ENCODE measurements at regions not wholly inside any gene's neighbourhood (a gene's known extent, or its start where the extent isn't known, plus 50 kb on each side); places are given as distances from the start of the nearest gene placed in this dataset.

- TF ChIP-seq CTCF (IDR thresholded peaks at IDR 0.05): no peak
- TF ChIP-seq POLR2A (IDR thresholded peaks at IDR 0.05; ENCODE audit: low read depth): no peak
- TF ChIP-seq EP300 (IDR thresholded peaks at IDR 0.05): no peak
- TF ChIP-seq POLR2AphosphoS5 (IDR thresholded peaks at IDR 0.05): no peak
Observed at GRCh38 chr14:29320286-29320685, 553.7 kb downstream of the FOXG1 start.
